AG08396 (cell line): ENCODE measurements at regions not wholly inside any gene's neighbourhood (a gene's known extent, or its start where the extent isn't known, plus 50 kb on each side); places are given as distances from the start of the nearest gene placed in this dataset.
"Not testable (repeated sequence)": the region's sequence is repeated elsewhere in the genome, so short reads cannot be mapped to it uniquely, and the experiment has no call there.

Experiments
- DNase-seq: peaks from one replicate; pipeline ENCODE4 v3.0.0; 2012; ENCODE audit warnings: low spot score, mixed read lengths

DNA sequence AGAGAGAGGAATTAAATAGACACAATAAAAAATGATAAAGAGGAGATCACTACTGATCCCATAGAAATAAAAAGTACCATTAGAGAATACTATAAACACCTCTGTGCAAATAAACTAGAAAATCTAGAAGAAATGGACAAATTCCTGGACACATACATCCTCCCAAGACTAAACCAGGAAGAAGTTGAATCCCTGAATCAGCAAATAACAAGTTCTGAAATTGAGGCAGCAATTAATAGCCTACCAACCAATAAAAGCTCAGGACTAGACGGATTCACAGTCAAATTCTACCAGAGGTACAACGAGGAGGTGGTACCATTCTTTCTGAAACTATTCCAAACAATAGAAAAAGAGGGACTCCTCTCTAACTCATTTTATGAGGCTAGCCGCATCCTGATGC lies 862.7 kb upstream of the NRXN1 start:
- DNase-seq, result not testable (repeated sequence)

DNA sequence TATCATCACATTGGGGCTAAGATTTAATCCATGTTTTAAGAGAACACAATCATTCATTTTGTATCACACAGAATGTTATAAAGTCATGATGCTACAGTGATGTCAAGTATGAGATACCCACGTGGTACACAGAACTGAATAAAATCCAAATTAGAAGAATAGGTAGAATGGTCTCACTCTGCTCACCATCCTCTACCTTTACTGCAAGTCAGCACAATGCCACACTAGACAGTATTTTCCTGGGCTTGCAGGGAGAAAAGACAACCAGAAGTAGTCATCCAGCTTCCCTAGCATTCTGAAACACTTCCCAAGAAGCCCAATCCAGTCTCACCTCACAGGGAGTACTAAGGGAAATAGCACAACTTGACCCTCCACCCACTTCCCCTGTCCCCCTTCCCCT lies 856.2 kb upstream of the NRXN1 start:
- DNase-seq, result no peak

DNA sequence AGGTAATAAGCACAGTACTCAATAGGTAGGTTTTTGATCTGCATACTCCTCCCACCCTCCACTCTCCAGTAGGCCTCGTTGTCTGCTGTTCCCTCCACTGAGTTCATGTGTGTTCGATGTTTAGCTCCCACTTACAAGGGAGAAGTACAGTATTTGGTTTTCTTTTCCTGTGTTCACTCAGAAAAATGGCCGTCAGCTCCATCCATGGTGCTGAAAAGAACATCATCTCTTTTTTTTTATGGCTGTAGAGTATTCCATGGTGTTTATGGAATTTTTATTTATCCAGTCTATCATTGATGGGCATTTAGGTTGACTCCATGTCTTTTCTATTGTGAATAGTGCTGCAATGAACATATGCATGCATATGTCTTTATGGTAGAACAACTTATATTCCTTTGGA lies 849.7 kb upstream of the NRXN1 start:
- no peak for DNase-seq

DNA sequence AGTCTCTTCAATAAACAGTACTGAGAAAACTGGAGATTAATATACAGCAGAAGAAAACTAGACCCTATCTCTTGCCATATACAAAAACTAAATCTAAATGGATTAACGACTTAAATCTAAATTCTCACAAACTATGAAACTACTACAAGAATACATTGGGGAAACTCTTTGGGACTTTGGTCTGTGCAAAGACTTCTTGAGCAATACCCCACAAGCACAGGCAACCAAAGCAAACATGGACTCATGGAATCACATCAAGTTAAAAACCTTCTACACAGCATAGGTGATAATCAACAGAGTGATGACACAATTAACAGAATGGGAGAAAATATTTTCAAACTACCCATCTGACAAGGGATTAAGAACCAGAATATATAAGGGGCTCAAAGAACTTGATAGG lies 848.2 kb upstream of the NRXN1 start:
- no peak for DNase-seq

DNA sequence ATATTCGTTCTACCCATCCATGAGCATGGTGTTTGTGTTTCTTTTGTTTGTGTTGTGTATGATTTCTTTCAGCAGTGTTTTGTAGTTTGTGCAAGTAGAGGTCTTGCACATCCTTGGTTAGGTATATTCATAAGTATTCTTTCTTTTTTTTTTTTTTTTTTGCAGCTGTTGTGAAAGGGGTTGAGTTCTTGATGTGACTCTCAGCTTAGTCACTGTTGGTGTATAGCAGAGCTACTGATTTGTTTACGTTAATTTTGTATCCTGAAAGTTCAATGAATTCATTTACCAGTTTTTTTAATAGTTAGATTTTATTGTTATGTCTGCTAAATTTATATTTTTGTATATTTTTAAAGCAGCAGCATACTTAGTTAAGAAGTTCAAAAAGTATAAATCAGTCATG lies 834.4 kb upstream of the NRXN1 start:
- no peak for DNase-seq

DNA sequence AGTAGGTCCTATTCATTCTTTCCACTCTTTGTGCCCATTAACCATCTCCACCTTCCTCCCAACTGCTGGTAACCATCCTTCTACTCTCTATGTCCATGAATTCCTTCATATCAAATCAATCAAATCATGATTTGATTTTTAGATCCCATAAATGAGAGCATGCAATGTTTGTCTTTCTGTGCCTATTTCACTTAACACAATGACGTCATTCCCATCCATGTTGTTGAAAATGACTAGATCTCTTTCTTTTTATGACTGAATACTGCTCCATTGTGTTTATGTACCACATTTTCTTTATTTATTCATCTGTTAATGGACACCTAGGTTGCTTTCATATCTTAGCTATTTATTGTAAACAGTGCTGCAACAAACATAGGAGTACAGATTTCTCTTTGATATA lies 827.3 kb upstream of the NRXN1 start:
- DNase-seq, result no peak

DNA sequence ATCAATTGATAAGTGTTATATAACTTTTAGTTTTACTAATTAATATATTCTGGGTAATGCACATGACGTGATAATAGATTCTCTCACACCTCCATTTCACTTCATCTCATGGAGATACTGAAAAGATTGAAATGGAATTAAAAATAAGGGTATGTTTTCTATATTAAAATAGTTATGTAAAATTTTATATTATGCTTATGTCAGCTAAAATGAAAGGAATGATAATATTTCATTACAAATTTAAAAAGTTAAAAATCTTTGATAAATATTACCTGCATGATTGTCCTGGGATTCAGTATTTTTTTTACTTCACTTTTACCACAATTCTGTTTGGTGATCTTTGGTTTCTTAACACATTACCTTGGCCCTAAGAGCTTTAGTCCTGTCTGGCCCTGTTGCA lies 823.8 kb upstream of the NRXN1 start:
- no peak for DNase-seq

DNA sequence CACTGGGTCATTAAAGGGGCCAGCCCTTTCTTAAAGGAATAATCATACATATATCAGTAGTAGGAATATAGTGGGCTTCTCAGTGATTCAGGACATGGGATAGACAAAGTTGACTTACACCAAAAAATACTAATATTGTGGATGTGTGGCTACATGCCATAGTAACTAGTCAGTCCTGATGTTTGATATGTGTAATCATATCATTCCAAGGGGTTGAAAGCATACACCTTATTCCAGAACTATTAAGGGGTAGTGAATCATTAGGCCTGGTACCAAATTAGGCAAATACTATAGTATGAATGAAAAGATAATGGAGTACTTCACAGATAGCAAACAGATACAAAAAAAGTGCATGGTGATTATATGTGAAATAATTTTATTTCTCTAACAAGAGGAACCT lies 814.9 kb upstream of the NRXN1 start:
- DNase-seq, result no peak

DNA sequence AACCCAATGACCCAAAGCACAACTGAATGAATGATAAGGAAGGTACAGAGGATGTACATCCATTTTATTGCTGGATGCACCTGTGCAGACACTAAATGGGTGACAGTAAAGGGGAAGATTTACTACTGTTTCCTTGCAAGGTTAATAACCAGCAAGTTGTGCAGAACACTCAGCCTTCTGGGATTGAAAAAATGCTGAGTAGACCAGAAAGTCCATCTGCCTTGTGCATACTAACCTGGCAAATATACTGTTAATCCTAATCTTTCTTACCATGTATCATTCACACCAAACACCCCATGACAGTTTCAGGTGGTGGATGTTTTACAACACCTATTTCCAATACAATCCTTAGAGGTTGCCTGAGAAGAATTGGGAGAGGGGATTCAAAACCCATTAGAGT lies 814.1 kb upstream of the NRXN1 start:
- no peak for DNase-seq

DNA sequence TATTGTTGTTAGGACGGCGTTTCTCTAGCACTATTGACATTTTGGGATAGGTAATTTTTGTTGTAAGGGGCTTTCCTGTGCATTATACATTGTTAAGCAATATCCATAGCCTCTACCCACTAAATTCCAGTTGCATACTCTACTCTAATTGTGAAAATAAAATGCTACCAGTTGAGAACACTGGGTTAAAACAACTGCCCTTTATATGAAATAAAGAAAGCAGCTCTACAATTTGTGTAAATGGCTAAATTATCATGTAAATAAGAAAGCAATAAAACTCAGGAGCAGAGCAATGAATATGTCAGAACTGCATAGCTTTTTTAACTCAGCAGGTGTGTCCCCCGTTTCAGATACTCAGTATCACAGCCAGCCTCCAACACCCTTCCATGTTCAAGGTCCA lies 812.7 kb upstream of the NRXN1 start:
- DNase-seq, result no peak

DNA sequence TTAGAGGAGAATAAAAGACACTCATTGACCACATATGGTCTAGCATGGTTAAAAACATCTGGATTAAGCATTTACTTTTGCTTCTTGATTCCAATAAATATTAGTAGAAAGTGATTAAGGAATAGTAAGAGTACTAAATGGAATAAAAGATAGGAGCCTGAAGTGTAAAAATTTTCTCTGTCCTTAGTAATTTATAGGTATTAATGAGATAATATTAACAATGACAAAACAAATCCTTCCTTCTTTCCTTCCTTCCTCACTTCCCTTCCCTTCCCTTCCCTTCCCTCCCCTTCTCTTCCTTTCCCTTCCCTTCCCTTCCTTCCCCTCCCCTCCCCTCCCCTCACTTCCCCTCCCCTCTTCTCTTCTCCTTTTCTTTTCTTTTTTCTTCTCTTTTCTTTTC lies 797.5 kb upstream of the NRXN1 start:
- DNase-seq, result no peak

DNA sequence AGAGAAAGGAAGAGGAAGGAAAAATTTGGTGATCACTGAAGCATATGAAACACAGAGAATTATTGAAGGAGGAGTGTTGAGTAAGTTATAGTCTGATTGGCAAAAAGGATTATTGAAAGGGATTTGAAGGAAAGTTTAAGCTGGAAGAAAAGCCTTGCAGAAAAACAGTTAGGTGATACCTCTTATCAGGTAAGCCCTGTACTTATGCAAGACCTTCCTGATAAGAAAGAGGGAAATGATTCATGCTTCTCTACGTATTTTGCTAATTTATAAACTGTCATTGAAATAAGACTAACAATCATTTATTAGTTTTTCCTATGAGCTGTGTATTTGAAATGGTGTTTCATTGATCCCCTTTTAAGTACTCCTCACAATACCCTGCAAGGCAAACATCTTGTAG lies 793.9 kb upstream of the NRXN1 start:
- no peak for DNase-seq

DNA sequence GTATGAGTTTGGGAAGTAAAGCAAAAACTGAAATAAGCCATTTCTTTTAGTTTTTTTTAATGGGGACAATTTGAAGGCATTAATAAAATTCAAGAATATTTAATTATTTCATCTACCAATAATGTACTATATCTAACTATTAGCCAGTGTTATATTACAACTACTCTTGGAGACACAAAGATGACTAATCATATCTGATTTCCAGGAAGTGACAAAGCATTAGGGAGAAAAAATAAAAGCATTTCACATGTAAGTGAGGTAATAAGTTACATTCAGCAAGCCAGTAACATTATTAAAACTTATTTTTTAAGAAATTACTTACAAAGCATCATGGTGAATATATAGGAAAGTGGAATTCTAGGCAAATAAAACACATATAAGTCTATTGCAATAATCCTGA lies 781.3 kb upstream of the NRXN1 start:
- no peak for DNase-seq

DNA sequence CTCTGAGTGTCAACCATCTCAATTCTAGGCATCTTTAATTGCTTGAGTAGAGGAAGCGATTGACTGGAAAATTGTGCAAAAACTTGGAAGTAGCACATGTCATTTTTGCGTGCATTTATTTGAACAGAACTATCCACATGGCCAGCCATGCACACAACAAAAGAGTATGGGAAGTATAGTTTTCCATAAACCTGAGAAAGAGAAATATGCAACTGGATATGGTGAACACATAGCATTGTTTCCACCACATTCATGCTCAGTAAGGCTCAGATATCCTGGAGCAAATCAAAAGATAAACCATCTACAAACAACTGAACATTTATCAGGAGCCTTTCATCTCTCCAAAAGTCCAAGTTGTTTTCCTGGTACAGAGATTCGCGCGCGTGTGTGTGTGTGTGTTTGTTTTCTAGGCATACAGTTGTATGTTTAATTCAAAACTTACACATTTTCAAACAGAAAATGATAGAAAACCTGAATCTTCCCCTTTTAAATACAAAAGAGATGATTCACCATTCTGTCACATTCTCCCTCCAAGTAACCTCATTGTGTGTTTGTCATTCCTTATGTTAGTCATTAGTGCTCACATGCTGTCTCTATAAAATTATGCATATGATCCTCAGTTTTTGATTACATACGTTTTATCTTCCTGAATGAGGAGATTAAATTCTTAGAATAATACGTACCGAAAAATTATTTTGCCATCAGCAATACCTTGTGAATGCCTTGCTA lies 780.4 kb upstream of the NRXN1 start:
- DNase-seq, result no peak

DNA sequence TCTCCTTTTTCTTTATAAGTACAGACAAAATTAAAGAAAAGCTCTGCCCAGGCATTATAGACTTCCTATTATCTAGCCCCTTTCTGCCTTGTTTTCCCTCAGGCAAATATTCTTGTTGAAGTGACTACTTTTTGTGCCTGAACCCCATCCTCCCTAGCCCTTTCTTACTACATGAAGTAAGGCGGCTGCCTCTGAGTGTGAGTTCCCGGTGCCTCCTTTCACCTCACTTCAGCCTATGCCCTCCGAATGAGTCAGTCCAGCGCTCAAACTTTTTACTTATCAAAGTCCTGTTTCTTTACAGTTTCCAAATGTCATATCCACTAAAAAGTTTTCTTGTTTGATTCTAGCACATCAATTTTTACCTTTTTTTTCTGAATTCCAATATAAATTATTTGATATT lies 778.3 kb upstream of the NRXN1 start:
- no peak for DNase-seq

DNA sequence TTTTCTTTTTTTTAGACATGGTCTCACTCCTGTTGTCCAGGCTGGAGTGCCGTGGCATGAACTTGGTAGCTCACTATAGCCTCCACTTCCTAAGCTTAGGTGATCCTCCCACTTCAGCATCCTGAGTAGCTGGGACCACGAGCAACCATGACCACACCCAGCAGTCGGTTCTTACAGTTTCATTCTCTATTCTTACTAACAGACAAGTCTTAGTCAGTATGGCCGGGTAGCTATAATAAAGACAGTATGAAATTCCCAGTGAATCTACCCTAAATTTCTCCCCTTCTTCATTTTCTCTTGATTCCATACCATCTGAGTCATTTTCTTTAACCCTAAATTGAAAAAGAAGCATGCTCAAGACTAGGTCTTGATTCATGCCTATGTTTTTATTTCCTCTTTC lies 775.3 kb upstream of the NRXN1 start:
- no peak for DNase-seq

DNA sequence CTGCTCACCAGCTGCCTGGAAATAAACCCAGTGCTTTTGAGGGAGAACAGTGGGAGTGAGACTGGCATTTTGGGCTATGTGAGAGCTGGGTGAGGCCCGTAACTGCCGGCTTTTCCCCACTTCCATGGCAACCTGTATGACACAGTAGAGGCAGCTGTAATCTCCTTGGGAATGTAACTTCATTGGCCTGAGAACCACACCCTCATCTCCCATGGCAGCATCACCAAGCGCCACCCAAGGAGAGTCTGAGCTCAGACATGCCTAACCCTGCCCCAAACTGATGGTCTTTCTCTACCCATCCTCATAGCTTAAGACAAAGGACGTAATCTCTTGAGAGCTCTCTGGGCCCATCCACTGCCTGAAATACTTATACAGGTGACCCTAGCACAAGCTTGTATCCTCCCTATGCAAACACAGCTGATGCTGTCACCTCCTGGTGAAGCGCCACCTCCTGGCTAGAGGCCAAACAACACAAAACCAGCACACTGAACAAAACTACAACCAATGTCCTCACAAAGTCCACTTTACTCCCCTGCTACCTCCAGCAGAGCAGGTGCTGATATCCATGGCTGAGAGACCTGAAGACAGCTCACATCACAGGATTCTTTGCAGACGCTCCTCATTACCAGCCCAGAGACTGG lies 763.4 kb upstream of the NRXN1 start:
- no peak for DNase-seq

DNA sequence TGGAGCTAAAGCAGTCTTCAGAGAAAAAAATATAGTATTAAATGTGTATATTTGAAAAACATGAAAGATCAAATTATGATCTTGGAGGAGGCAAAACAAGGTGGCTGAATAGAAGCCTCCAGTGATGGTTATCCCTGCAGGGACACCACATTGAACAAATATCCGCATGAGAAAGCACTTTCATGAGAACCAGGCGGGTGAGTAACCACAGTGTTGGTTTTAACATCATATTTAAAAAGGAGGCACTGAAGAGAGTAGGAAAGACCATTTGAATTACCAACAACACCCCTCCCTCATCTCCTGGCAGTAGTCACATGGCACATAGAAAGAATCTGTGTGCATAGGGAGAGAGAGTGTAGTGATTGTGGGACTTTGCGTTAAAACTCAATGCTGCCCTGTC lies 759.6 kb upstream of the NRXN1 start:
- DNase-seq, result no peak

DNA sequence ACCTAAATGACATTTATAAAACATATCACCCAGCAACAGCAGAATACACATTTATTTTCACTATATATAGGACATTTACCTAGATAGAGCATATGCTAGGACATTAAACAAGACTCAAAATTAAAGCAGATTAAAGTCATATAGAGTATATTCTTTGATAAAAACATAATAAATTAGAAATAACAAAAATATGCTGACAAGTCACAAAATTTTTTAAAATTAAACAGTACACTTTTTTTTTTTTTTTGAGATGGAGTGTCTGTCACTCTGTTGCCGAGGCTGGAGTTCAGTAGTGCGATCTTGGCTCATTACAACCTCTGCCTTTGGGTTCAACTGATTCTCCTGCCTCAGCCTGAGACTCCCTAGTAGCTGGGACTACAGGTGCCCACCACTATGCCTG lies 758.9 kb upstream of the NRXN1 start:
- DNase-seq, result no peak

DNA sequence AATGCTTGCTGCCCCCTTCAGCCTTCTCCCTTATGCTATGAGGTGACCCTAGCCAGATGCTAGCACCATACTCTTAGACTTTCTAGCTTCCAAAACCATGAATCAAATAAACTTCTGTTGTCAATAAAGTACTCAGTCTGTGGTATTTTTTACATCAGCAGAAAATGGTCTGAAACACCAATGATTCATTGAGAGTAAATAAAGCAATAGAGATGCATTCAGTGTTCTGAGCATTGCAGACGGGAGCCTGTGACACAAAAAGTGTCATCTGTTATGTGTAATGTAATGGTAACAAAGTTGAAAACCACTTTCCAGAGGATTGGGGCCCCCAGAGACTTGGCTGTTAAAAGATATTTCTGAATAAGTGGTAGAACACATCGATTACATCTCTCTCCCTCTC lies 758.0 kb upstream of the NRXN1 start:
- no peak for DNase-seq

DNA sequence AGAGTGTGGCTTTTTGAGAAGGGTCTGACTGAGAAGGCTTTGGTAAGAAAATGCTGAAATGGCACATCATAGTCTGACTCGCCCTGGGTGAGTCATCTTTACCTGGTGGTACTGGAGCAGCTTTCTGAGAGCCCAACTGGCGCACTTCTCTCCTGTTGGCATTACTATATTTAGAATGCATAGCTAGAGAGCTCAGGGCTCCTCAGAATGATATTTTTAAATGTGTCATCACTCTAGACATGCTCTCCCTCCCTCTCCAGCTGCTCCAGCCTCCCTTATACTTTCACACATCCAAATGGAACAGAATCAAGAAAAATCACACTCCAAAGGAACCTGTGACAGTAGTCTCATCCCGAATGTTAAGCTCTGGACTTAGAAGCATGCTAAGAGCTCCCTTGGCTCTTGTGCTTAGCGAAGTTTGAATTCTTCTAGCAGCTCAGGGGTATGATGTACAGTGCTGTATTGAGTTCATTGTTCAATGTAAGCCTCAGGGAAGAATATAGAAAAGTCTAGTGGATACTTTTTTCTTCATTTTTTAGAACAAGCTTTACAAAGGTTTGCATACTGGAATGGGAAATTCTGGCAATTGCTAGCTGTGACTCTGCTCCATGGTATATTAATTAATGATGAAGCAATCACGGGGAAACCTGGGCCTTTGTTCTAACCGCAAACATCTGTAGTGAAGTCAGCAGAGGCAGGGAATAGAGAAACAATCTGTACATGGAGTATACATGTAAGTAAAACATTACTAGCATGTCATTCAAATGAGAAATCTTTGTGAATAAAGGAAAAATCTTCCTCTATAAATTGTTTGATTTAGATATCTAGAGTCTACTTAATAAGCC lies 751.2 kb upstream of the NRXN1 start:
- DNase-seq, result no peak

DNA sequence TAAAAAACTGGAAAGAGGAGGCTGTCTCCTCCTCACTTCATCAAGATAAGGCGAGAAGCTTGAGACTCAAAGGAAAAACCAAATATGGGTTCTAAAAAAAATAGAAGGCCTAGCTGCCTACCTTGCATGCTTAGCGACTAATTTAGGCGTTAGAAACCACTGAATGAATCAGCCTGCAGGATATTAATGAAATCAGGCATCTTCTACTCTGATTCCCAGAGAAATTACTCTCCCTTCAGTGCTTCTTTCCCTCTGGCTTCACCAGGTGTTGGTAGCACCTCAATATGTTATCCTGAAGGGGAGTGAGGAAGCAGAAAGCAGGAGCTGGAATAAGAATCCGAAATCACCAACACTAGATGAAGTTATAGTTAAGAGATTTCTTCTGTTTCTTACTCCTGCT lies 749.8 kb upstream of the NRXN1 start:
- DNase-seq, result no peak

DNA sequence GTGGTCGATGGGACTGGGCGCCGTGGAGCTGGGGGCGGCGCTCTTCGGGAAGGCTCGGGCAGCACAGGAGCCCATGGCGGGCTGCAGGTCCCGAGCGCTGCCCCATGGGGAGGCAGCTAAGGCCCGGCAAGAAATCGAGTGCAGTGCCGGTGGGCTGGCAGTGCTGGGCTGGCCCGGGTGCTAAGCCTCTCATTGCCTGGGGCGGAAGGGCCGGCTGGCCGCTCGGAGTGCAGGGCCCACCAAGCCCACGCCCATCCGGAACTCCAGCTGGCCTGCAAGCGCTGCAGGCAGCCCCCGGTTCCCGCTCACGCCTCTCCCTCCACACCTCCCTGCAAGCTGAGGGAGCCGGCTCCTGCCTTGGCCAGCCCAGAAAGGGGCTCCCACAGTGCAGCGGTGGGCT lies 748.4 kb upstream of the NRXN1 start:
- no peak for DNase-seq
